EH (cell line): ENCODE measurements at regions not wholly inside any gene's neighbourhood (a gene's known extent, or its start where the extent isn't known, plus 50 kb on each side); places are given as distances from the start of the nearest gene placed in this dataset.

ENCODE experiments used
- DNase-seq: peaks from one replicate; pipeline ENCODE4 v3.0.0-alpha.2; 2015; ENCODE audit warnings: low read depth

DNA sequence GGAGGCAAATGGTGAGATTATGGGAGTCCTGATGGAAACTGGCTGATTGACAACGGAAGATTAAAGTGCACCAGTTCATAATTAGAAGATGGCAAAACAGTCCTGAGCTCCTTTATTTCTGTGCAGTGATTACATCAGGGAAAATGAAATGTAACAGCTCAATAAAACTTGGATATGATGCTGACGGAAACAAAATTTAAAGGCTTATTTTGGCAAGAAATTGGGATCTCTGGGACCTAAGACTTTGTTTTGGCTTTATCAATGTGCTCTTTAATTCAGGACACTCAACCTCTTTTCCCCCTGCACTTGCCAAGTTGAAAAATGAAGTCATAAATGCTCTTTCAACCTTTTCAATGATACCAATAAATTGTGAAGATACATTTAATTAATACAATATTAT, 226.8 kb downstream of the C6orf118 start:
- no peak for DNase-seq

- no peak for DNase-seq
Measured at GRCh38 chr6:165081944-165082532, 227.4 kb downstream of the C6orf118 start.

DNA sequence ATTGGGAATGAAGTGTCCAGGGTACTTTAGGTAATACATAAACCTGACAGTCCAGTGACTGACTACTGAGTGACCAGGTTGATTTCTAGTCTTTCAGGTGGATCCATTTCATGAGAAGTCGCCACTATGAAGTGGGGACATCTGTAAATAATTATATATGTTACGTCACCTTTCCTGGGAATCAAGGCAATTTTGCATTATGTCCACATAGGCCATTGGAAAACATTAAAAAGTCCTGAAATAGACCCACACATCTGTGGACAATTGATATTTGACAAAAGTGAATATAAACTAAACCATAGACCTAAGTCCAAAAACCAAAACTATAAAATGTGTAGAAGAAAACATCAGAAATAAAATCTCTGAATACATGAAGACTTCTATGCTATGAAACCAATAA, 231.5 kb downstream of the C6orf118 start:
- DNase-seq: no peak

DNA sequence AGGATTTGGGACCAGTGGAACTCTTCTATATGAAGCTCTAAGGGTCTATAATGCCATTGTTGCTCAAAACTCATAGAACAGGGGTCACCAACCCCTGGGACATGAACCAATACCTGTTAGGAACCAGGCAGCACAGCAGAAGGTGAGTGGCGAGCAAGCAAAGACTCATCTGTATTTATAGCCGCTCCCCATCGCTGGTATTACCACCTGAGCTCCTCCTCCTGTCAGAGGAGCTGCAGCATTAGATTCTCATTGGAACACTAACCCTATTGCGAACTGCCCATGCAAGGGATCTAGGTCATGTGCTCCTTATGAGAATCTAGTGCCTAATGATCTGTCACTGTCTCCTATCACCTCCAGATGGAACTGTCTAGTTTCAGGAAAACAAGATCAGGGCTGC, 237.5 kb downstream of the C6orf118 start:
- no peak for DNase-seq

DNA sequence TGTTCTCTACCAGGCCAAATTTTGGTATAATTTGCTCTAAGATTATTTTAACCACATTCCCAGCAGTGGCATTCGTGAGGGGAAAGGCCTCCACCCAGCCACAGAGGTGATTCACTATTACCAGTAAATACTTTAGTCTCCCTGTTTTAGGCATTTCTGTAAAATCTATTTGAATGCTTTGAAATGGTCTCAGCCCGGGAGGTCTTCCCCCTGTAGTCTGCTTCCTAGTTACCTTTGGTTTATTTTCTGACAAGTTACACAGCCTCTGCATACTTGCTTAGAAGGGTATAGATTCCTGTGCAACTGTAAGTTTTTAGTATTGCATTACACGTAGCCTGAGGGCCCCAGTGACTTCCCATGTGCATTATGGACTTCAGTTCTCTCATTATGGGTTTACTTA, 248.7 kb downstream of the C6orf118 start:
- DNase-seq: no peak

DNA sequence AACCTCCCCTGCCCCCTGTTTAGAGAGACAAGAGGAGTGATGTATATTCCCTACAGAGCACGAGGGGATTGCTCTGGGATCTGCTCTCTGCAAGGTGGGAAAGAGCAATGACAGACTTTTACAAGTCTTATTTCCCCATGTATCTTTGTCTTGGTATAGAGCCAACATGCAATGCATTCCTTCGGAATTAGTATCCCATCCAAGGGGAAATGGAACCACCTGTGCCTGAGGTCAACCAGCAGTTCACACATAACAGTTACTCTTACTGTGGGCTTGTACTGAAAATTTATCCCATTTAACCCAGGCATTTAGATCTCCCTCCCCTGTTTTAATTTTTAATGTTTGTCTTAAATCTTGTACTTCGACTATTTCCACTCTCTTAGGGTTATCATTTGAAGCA, 250.4 kb downstream of the C6orf118 start:
- no peak for DNase-seq

GRCh38 chr6:165056292-165056691, 253.1 kb downstream of the C6orf118 start:
- no peak for DNase-seq

GRCh38 chr6:165055231-165055630, 254.2 kb downstream of the C6orf118 start:
- DNase-seq: no peak

DNA sequence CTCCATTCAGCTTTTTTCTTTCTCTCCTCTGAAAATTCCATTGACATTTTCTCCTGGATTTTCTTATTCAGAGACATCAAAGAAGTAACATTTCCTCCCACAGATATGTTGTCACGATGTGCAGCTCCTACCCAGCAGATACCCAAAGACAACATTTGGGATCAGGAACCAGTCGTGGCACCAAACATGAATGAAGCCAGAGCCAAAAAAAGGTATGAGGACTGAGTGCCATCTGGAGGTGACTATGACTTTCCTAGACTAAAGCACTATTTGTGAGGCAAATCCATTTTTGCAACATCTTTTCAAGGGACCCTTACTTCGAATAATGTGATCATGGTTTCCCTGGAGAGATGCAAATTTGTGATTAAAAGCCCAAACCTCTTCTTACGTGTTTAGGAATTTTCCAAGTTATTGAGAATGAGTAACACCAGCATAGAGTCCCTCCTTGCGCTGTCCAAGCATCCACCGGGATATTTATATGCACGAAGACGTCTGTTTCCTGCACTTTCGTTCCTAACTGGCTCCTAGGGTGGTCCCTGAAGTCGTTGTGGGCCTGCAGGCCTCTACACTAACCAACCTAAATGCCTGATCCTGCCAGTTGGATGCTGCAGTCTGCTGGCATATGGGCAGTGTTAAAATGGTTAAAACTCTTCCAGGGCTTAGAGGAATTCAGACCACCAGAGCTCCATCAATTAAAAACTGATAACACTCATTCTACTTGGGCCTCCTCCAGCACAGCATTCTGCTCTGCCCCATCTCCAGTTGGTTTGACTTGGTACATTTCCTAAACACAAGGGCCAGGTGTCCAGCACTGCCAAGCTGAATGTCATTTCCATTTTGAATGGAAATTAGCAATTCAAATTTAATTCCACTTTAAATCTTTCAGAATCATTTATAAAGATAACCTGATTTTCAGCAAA, 256.6 kb downstream of the C6orf118 start:
- DNase-seq: no peak

- DNase-seq: no peak
Measured at GRCh38 chr6:165049362-165049761, 260.0 kb downstream of the C6orf118 start.

- DNase-seq: no peak
Measured at GRCh38 chr6:165047952-165048351, 261.5 kb downstream of the C6orf118 start.

DNA sequence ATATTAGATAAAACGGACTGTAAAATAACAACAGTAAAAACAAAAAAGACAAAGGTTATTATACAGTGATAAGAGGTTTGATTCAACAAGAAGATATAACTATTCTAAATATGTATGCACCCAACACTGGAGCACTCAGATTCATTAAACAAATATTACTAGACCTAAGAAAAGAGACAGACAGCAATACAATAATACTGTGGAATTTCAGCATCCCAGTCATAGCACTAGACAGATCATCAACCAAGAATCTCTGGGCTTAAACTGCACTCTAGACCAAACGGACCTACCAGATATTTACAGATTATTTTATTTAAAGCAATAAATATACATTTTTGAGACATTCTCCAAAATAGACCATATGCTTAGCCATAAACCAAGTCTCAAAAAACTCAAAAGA, 263.8 kb downstream of the C6orf118 start:
- DNase-seq: no peak

GRCh38 chr6:165042912-165043311, 266.5 kb downstream of the C6orf118 start:
- no peak for DNase-seq

DNA sequence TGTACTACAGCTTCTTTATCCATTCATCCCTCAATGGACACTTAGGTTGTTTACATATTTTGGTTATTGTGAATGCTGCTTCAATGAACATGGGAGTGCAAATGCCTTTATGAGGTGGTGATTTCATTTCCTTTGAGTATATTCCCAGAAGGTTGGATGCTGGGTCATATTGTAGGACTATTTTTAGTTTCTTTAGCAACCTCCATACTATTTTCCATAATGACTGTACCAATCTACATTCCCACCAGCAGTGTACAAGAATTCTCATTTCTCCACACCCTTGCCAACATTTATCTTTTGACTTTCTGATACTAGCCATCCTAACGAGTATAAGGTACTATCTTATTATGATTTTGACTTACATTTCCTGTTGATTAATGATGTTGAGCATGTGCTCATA, 269.0 kb downstream of the C6orf118 start:
- DNase-seq: no peak

DNA sequence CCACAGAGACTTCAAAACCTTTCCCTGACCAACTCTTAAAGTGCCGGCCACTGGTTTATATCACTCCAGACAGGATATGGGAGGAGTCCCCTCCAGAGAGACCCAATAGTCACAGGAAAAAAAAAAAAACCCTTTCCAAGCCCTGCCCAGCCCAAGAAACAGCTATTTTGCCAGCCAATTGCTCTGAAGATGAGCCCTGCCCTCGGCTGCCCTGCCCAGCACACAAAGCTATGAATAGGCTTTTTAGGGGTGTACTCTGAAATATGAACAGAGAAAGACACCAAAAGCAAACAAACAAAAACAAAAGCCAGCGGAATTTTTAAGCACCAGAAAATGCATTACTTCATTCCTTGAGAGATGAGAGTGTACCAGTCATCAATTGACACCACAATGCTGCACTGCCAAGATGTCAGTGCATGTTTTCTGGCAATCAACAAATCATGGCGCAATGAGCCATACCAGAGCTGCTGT, 275.1 kb downstream of the C6orf118 start:
- no peak for DNase-seq

DNA sequence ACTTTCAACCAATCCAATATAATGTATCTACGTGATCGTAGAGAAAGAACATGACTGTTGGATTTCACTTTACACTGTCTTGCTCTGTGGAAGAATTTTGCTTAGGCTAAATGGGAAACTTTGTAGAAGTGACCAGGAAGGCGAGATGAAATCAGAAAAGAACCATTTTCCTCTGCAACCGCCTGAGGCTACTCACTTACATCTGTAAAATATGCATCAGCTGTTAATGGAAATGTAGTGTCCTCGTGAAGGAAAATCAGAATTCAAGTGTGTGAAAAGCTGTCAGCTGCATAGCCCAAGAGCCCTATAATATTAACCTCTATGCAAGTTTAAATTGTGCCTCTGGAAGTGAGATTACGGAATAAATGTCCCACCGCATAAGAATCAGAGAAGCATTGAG, 277.9 kb downstream of the C6orf118 start:
- DNase-seq: no peak

DNA sequence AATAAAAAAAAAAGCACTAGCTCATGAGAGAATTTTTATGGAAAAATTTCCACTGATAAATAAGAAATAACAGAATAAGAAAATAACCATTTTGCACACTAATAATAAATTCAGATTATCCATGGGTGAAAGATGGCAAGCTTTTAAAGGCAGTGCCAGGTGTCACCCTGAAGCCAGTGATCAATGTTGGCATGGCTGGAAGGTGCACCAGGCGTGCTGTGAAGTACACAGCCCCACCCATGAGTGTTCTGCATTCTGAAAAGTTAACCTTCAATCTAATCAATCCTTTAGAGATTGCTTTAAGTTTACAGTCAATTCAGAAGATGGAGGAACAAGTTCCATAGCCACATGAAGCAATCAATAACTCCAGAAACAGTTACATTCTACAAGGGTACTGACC, 284.4 kb downstream of the C6orf118 start:
- no peak for DNase-seq

DNA sequence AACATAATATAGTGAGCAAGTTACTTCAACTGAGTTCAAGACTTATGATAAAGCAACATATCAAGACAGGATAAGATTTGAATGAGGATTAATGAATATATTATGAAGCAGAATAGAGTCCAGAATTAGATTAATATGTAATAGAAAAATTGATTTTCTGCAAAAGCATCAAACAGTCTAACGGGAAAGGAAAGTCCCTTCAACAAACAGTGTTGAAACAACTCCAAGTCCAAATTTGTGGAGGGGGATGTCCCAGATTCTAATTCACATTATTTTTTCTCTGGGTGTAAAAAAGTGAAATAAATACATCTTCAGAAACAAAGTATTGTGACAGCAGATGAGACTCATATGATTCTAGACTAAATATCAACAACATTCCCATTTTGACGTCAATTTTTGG, 289.7 kb downstream of the C6orf118 start:
- no peak for DNase-seq

GRCh38 chr6:165015676-165016075, 293.7 kb downstream of the C6orf118 start:
- no peak for DNase-seq

- DNase-seq: no peak
Measured at GRCh38 chr6:165013701-165014100, 295.7 kb downstream of the C6orf118 start.

DNA sequence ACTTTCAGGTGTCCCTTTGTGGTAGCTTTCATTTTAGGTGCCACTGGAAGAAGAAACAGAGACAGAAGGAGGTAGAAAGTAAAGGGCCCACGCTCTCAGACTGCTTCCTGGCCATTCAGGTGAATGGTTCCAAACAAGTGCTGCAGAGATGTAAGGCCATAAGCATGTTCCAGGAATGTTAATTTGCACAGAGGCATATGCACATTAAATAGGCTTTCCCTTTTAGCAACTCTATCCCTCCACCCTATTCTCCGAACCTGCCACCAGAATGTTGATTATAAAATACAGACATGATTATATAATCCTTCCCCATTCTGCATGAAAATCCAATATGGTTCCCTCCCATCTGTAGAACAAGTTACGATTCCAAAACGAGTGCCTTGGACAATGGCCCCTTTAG, 297.2 kb downstream of the C6orf118 start:
- DNase-seq: no peak

- no peak for DNase-seq
Measured at GRCh38 chr6:165010556-165011535, 298.6 kb downstream of the C6orf118 start.
